ENCODE measurements at regions not wholly inside any gene's neighbourhood (a gene's known extent, or its start where the extent isn't known, plus 50 kb on each side); places are given as distances from the start of the nearest gene placed in this dataset.

- TF ChIP-seq CTCF (IDR thresholded peaks at IDR 0.05; ENCODE audit: insufficient read depth, low read length) = no peak
- H3K4me3 ChIP-seq (ENCODE audit: low read depth, low read length) = no peak overlapping the region
- no peak for DNase-seq (ENCODE audit: low read depth)
These were observed 95.5 kb downstream of the FAM204A start for GRCh38 chr10:118246332-118247295.

- no peak for TF ChIP-seq CTCF (IDR thresholded peaks at IDR 0.05; ENCODE audit: insufficient read depth, low read length)
- no peak overlapping the region for H3K4me3 ChIP-seq (ENCODE audit: low read depth, low read length)
These were observed 98.2 kb downstream of the FAM204A start for GRCh38 chr10:118243907-118244306.

GRCh38 chr10:118241229-118242137 lies 100.6 kb downstream of the FAM204A start:
- TF ChIP-seq CTCF (IDR thresholded peaks at IDR 0.05; ENCODE audit: insufficient read depth, low read length) = peak; percentile 92
- no peak overlapping the region for H3K4me3 ChIP-seq (ENCODE audit: low read depth, low read length)
- peak; percentile 85 for DNase-seq (ENCODE audit: low read depth)

More at GRCh38 chr10:118243907-118244306, 98.2 kb downstream of the FAM204A start:
- DNase-seq (ENCODE audit: low read depth) = no peak

- H3K4me3 ChIP-seq (ENCODE audit: low read depth, low read length) = no peak overlapping the region
- no peak for TF ChIP-seq CTCF (IDR thresholded peaks at IDR 0.05; ENCODE audit: insufficient read depth, low read length)
- no peak for DNase-seq (ENCODE audit: low read depth)
These were observed 102.9 kb downstream of the FAM204A start for GRCh38 chr10:118239236-118239630.

- TF ChIP-seq CTCF (IDR thresholded peaks at IDR 0.05; ENCODE audit: insufficient read depth, low read length) = no peak
- peak; percentile 8 for DNase-seq (ENCODE audit: low read depth)
- no peak overlapping the region for H3K4me3 ChIP-seq (ENCODE audit: low read depth, low read length)
These were observed 103.4 kb downstream of the FAM204A start for GRCh38 chr10:118238573-118239235.

- TF ChIP-seq CTCF (IDR thresholded peaks at IDR 0.05; ENCODE audit: insufficient read depth, low read length) = no peak
- H3K4me3 ChIP-seq (ENCODE audit: low read depth, low read length) = no peak overlapping the region
- DNase-seq (ENCODE audit: low read depth) = no peak
These were observed 104.2 kb downstream of the FAM204A start for GRCh38 chr10:118237930-118238329.

Measured in fibroblast of the aortic adventitia (primary cell).